Right lobe of liver (tissue), 6 donors: ENCODE measurements at regions not wholly inside any gene's neighbourhood (a gene's known extent, or its start where the extent isn't known, plus 50 kb on each side); places are given as distances from the start of the nearest gene placed in this dataset.

Experiments
- ATAC-seq, 4 donors: fragments of 200-7000 bp; cut with Tn5 transposase; one replicate each; pipeline ENCODE4 v1.9.1; 2020; ENCODE audit warnings: mild to moderate bottlenecking in 4 of 4, moderate library complexity in 4 of 4
- DNase-seq, 3 donors: peaks; one replicate each; pipeline ENCODE4 v3.0.0-alpha.2; 2020
- H3K27ac ChIP-seq, 3 donors: fragments of 200-600 bp; one replicate each; pipeline ENCODE4 v1.8.0; 2022
- H3K27me3 ChIP-seq, 2 donors: fragments of 200-600 bp; one replicate each; pipeline ENCODE4 v1.8.0; 2022
- H3K36me3 ChIP-seq, 4 donors: fragments of 200-600 bp; sonication (generic) in 1 of 4; one replicate each; pipeline versions ENCODE4 v1.5.1 to v1.8.0; 2017 to 2022; ENCODE audit warnings: control low read depth in 1 of 4
- H3K4me1 ChIP-seq, 4 donors: fragments of 200-600 bp; sonication (generic) in 1 of 4; one replicate each; pipeline versions ENCODE4 v1.5.1 to v1.8.0; 2017 to 2022; ENCODE audit warnings: control low read depth in 1 of 4
- H3K4me3 ChIP-seq, 3 donors: fragments of 200-600 bp; one replicate each; pipeline ENCODE4 v1.8.0; 2022
- H3K9me3 ChIP-seq, 4 donors: fragments of 200-600 bp; sonication (generic) in 1 of 4; one replicate each; pipeline versions ENCODE4 v1.5.1 to v1.8.0; 2017 to 2022; ENCODE audit warnings: control low read depth in 1 of 4
- POLR2A ChIP-seq: fragments of 450-650 bp; IDR thresholded peaks from one replicate; pipeline ENCODE4 v1.6.1; 2017; ENCODE audit warnings: antibody characterized with exemption, mild to moderate bottlenecking
- WGBS: methylation state at CpG from one replicate; pipeline ENCODE4 v1.1.6; 2018; ENCODE audit warnings: low coverage, low lambda C conversion rate; ENCODE audit not compliant: insufficient coverage; ENCODE audit errors: missing lambda C conversion rate; 5-methylcytosine and 5-hydroxymethylcytosine counted together
- intact Hi-C, 2 donors: fragments of 100-400 bp; cut with DNase I; formaldehyde crosslinking; loops; one replicate each; pipeline versions ENCODE4 v1.11.2 to v1.14.1; 2022
- TF ChIP-seq, protein P1 (sequence below), 4 donors: fragments of 200-600 bp in 3 of 4; fragments of 450-650 bp in 1 of 4; IDR thresholded peaks; one replicate each; pipeline versions ENCODE4 v1.5.1 to v1.8.0; 2016 to 2022; ENCODE audit warnings: antibody characterized with exemption in 4 of 4, mild to moderate bottlenecking in 2 of 4
- donor health status: DM: no; HTN: yes; CAD: no.
- donor health status: DM: no; HTN: no; CAD: no.
- donor health status: DM: no; HTN: no; CAD: no.
- donor health status: DM: no; HTN: yes; CAD: no.
- donor health status: DM: no; HTN: yes; CAD: no.

DNA sequence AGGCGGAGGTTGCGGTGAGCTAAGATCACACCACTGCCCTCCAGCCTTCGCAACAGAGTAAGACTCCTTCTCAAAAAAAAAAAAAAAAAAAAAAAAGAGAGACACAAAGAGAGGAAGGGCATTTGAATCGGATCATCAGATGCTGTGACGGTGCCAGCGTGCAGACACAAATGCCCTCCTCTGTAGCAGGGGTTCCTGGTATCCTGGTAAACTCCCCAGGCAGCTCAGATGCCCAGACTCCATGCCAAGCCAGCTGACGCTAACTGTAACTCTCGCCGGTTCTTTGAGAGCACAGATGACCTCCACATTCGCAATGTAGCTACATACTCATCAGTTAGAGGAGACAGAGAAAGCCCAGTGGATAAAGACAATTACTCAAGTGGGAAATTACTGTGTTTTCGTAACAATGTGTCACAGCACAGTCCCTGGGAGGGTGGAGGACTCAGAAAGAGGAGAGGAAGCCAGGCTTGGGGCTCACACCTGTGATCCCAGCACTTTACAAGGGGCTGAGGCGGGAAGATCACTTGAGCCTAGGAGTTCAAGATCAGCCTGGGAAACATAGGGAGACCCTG, 153.1 kb downstream of the BRD1 start:
- TF ChIP-seq, protein P1, sequence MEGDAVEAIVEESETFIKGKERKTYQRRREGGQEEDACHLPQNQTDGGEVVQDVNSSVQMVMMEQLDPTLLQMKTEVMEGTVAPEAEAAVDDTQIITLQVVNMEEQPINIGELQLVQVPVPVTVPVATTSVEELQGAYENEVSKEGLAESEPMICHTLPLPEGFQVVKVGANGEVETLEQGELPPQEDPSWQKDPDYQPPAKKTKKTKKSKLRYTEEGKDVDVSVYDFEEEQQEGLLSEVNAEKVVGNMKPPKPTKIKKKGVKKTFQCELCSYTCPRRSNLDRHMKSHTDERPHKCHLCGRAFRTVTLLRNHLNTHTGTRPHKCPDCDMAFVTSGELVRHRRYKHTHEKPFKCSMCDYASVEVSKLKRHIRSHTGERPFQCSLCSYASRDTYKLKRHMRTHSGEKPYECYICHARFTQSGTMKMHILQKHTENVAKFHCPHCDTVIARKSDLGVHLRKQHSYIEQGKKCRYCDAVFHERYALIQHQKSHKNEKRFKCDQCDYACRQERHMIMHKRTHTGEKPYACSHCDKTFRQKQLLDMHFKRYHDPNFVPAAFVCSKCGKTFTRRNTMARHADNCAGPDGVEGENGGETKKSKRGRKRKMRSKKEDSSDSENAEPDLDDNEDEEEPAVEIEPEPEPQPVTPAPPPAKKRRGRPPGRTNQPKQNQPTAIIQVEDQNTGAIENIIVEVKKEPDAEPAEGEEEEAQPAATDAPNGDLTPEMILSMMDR (IDR thresholded peaks at IDR 0.05), result no peak
- no peak for TF ChIP-seq POLR2A
- ATAC-seq (no peak), DNase-seq (no peak)
- H3K27me3 ChIP-seq, result no peaks in the 10 kb centered on the region
- H3K4me1 ChIP-seq, result no peaks in the 10 kb centered on the region
- H3K27ac ChIP-seq, result no peak overlapping the region
- no peak overlapping the region for H3K4me3 ChIP-seq
- 76% methylated on average over 8 of the region's 12 CpGs for WGBS
- no peaks in the 10 kb centered on the region for H3K9me3 ChIP-seq
- H3K36me3 ChIP-seq, result no peaks in the 10 kb centered on the region
- intact Hi-C loops, result no loop called here

GRCh38 chr22:49673048-49673447, 154.6 kb downstream of the BRD1 start:
- intact Hi-C loops, result no loop called here
- Histone ChIP-seq H3K4me1 (no peaks in the 10 kb centered on the region), H3K4me3 (no peak overlapping the region), H3K36me3 (no peaks in the 10 kb centered on the region), H3K27me3 (no peaks in the 10 kb centered on the region), H3K9me3 (no peaks in the 10 kb centered on the region), H3K27ac (no peak overlapping the region)
- ATAC-seq, result no peak
- DNase-seq, result no peak
- TF ChIP-seq, protein P1 (IDR thresholded peaks at IDR 0.05), result no peak
- no peak for TF ChIP-seq POLR2A
- 30% methylated on average over 14 of the region's 14 CpGs for WGBS

DNA sequence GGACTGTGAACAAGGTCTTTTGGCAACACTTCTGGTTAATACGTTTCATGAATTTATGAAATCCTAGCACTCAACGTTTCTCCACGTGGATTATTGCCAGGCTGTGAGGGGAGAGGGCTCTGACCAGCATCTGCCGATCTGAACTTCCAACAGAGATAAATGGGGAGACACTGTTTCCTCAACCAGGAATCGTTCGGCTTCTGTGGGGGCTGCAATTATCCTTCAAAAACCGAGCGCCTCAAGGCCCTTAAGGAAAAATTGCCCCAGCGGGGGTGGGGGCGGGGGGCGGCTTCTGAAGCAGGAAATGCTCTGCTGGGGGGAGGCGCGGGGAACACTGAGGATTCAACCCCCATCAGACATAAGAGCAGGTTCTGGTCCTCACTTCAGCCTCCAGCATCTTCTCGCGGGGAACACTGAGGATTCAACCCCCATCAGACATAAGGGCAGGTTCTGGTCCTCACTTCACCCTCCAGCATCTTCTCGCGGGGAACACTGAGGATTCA, 155.6 kb downstream of the BRD1 start:
- Histone ChIP-seq H3K4me1 (no peaks in the 10 kb centered on the region), H3K27me3 (no peaks in the 10 kb centered on the region), H3K9me3 (no peaks in the 10 kb centered on the region), H3K27ac (no peak overlapping the region), H3K4me3 (no peak overlapping the region), H3K36me3 (no peaks in the 10 kb centered on the region)
- intact Hi-C loops, result no loop called here
- DNase-seq (no peak), ATAC-seq (no peak)
- WGBS, result 25% methylated on average over 11 of the region's 17 CpGs
- TF ChIP-seq POLR2A, result no peak
- TF ChIP-seq, protein P1 (IDR thresholded peaks at IDR 0.05), result no peak

DNA sequence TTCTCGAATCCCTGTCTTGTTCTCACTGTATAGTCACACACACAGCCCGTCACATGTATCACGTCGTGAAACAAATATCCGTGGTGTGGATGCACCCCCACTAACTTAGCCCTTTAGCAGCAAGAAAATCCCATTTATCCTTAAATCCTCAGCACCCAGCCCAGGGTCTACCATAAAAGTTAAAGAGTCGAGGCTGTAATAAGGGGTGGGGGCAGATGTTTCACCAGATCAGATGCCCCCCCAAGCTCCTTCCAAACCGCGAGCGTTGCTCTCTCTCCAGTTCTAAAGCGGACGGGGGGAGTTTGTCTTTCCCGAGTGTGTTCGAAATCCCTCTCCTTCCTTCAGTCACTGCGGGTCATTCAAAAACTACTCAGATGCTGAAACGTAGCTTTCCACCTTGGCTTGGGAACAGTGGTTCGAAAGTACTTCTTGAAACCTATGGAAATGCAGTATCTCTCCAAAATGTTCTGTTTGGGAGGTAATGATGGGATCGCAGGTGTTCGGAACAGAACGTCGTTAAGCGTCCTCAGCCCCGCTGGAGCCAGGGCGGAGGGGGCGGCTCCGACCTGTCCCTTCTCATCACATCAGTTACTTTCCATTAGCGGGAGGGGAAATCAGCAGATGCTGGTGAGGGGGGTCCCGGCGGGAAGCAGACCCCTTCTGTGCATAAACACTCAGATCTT, 156.2 kb downstream of the BRD1 start:
- no peak for DNase-seq
- H3K4me3 ChIP-seq, result no peak overlapping the region
- H3K4me1 ChIP-seq, result no peaks in the 10 kb centered on the region
- 19% methylated on average over 27 of the region's 28 CpGs for WGBS
- intact Hi-C loops, result no loop called here
- no peak for ATAC-seq
- TF ChIP-seq, protein P1 (IDR thresholded peaks at IDR 0.05), result no peak
- no peak for TF ChIP-seq POLR2A
- H3K27me3 ChIP-seq, result no peaks in the 10 kb centered on the region
- H3K27ac ChIP-seq, result no peak overlapping the region
- H3K36me3 ChIP-seq, result no peaks in the 10 kb centered on the region
- H3K9me3 ChIP-seq, result no peaks in the 10 kb centered on the region
